ENCODE measurements at regions not wholly inside any gene's neighbourhood (a gene's known extent, or its start where the extent isn't known, plus 50 kb on each side); places are given as distances from the start of the nearest gene placed in this dataset.
"Not testable (repeated sequence)": the region's sequence is repeated elsewhere in the genome, so short reads cannot be mapped to it uniquely, and the experiment has no call there.

GRCh38 chr9:28934111-28934510, 1360.8 kb upstream of the C9orf72 start:
- no peak for DNase-seq (ENCODE audit: low read depth in 4 of 4, low spot score in 3 of 4)

GRCh38 chr9:28938981-28939380, 1365.7 kb upstream of the C9orf72 start:
- DNase-seq (ENCODE audit: low read depth in 4 of 4, low spot score in 3 of 4), result no peak

GRCh38 chr9:28941856-28942255, 1368.6 kb upstream of the C9orf72 start:
- no peak for DNase-seq (ENCODE audit: low read depth in 4 of 4, low spot score in 3 of 4)

DNA sequence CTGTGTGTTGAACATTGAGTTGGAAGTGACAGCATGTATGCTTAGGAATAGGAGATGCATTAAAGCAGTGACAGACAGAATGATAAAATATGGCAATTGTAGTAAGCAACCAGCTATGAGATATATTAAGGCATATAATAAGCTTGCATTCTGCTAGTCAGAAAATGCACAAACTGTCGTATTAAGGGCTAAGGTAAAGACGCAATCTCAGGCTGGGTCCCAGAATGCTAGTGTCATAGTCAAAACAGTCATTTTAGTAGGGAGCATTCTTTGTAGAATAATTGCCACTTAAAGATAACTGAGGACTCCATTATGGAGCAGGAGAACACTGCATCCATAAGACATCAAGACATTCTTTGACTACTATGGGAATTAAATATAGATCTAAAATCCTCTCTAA, 1369.7 kb upstream of the C9orf72 start:
- DNase-seq (ENCODE audit: low read depth in 4 of 4, low spot score in 3 of 4), result no peak

GRCh38 chr9:28946648-28947047, 1373.4 kb upstream of the C9orf72 start:
- no peak for DNase-seq (ENCODE audit: low read depth in 4 of 4, low spot score in 3 of 4)

DNA sequence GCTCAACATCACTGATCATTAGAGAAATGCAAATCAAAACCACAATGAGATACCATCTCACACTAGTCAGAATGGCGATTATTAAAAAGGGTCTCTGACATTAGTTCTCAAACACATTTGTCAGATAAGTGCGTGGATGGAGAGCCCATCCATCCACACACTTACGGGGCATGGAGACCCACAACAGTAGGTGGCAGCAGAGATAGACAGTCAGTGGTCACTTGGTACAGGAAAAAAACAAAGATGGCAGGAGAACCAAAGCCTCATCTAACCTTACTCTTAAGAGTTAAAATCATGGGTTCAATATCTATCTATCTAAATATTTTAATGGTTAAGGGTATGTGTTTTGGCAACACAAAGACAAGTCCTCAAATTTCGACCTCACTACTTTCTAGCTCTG, 1378.7 kb upstream of the C9orf72 start:
- no peak for DNase-seq (ENCODE audit: low read depth in 4 of 4, low spot score in 3 of 4)

DNA sequence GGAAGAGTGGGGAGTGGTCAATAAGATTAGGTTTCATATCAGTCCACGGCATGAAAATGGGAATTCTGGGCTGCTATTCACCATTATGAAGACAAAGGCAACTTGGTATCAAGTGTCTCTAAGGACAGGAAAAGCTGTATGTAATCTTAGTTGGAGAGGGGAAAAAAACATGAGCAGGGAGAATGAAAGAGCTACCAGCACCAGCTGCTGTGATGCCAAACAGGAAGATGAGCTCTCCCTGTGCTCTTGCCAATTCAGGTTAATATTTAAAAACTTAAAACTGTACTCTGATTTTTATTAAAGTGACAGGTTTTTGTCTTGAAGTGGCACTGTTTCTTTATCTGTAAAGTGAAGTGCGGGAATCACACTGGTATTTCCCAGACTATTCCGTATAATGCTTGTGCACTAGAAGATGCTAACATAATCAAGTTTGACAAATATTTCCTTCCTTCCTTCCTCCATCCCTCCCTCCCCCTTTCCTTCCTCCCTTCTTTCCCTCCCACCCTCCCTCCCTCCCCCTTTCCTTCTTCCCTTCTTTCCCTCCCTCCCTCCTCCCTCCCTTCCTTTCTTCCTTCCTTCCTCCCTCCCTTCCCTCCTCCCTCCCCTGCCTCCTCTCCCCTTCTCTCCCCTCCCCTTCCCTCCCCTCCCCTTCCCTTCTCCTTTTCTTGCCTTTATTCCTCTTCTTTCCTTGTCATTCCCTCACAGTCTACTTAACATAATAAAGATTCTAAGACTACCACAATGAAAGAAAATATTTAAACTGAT, 1383.0 kb upstream of the C9orf72 start:
- no peak for DNase-seq (ENCODE audit: low read depth in 4 of 4, low spot score in 3 of 4)

GRCh38 chr9:28960602-28961001, 1387.3 kb upstream of the C9orf72 start:
- no peak for DNase-seq (ENCODE audit: low read depth in 4 of 4, low spot score in 3 of 4)

GRCh38 chr9:28961623-28962022, 1388.3 kb upstream of the C9orf72 start:
- no peak for DNase-seq (ENCODE audit: low read depth in 4 of 4, low spot score in 3 of 4)

- DNase-seq (ENCODE audit: low read depth in 4 of 4, low spot score in 3 of 4), result no peak
Measured at GRCh38 chr9:28967226-28967625, 1393.9 kb upstream of the C9orf72 start.

- no peak for DNase-seq (ENCODE audit: low read depth in 4 of 4, low spot score in 3 of 4)
Measured at GRCh38 chr9:28970241-28970654, 1397.0 kb upstream of the C9orf72 start.

GRCh38 chr9:28971881-28972280, 1398.6 kb upstream of the C9orf72 start:
- DNase-seq (ENCODE audit: low read depth in 4 of 4, low spot score in 3 of 4), result no peak

GRCh38 chr9:28976250-28976649, 1403.0 kb upstream of the C9orf72 start:
- no peak for DNase-seq (ENCODE audit: low read depth in 4 of 4, low spot score in 3 of 4)

DNA sequence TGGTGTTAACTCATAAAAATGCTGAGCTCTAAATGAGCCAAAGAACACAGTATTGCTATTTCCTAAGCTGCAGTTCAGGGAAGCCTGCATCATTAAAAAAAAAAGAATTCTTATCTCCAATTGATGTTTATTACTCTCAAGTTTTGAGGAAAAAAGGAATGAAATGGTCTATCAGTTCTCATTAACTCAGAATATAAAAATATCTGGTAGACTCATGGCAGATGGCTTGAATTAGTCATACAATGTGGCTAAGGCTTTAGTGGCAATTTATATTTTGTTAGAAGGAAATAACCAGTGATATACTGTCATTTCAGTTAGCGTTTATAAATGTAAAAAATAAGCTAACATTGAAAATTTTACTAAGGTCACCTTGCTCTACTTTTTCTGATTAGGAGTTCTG, 1403.4 kb upstream of the C9orf72 start:
- no peak for DNase-seq (ENCODE audit: low read depth in 4 of 4, low spot score in 3 of 4)

DNA sequence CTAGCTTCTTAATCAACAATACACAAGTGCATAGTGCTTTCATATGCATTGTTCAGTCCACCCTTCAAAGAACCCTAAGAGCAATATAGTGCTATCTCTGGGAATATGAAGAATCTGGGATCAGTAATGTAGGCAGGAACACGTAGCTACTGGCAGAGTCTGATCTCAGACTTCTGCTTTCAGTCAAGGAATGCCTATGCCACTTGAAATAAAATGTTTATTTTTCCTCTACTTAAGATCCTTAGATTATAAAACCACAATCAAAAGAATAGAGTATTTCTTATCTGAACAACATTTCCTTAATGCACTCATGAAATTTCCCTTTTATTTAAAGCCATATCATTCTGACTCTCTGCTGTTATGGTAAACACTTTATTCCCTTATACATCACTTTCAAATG, 1407.8 kb upstream of the C9orf72 start:
- no peak for DNase-seq (ENCODE audit: low read depth in 4 of 4, low spot score in 3 of 4)

DNA sequence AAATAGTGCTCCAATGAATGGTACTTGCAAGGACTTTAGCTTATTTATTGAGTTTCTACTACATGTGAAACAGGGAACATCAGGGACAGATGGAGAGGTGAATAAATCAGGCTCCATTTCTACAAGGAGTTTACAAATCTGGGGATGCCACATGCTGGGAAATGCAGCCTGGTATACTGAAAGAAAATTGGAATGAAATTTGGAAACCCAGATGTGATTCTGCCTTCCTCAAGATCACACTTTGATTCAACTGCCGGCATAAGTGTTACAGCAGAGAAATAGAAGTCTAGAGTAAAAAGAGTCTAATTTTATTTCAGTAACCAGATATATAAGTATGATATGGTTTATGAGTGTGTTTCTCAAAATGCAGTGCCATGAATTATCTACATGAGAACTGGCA, 1408.4 kb upstream of the C9orf72 start:
- DNase-seq (ENCODE audit: low read depth in 4 of 4, low spot score in 3 of 4), result no peak

DNA sequence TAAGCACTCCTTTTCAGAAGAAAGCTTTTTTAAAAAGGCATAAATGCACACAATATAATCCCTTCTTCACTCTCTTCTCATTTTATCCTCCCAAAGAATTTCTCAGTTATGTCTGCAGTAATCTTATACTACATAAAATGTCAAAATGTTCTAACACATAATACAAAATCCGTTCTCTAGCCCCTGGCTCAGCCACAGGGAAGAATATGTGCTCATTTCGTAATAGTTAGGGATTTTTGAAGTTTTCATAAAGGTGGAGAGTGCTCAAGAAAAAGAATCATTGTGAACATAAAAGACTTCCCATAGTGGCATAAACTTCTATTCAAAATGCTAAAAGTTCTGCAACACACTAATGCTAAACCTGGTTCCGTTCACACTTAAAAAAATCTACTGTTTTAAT, 1410.7 kb upstream of the C9orf72 start:
- no peak for DNase-seq (ENCODE audit: low read depth in 4 of 4, low spot score in 3 of 4)

- not testable (repeated sequence) for DNase-seq (ENCODE audit: low read depth in 4 of 4, low spot score in 3 of 4)
Measured at GRCh38 chr9:28990009-28990408, 1416.7 kb upstream of the C9orf72 start.

- DNase-seq (ENCODE audit: low read depth in 4 of 4, low spot score in 3 of 4), result no peak
Measured at GRCh38 chr9:28999057-28999456, 1425.8 kb upstream of the C9orf72 start.

- no peak for DNase-seq (ENCODE audit: low read depth in 4 of 4, low spot score in 3 of 4)
Measured at GRCh38 chr9:28999806-29000205, 1426.5 kb upstream of the C9orf72 start.

DNA sequence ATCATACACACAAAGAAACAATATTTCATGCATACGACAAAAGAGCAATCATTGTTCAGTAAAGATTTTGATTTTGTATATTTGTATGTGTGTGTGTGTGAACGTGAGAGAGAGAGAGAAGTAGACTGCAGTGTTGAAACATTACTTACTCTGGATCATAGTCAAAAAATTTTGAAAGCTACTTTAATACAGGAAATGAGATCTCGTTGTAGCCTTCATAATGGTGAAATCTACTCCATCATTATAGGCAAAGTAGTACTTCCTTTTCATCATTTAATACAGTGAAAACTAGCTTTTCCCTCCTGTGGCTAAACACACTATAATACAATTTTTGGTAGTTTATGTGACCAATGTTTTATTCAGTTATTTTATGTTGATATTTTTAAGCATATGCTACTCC, 1427.7 kb upstream of the C9orf72 start:
- no peak for DNase-seq (ENCODE audit: low read depth in 4 of 4, low spot score in 3 of 4)

GRCh38 chr9:29004988-29005387, 1431.7 kb upstream of the C9orf72 start:
- DNase-seq (ENCODE audit: low read depth in 4 of 4, low spot score in 3 of 4), result no peak

GRCh38 chr9:29006628-29007027, 1433.3 kb upstream of the C9orf72 start:
- DNase-seq (ENCODE audit: low read depth in 4 of 4, low spot score in 3 of 4), result no peak

Data from left renal pelvis (tissue), 4 donors.